IMR-90 (cell line): ENCODE measurements at regions not wholly inside any gene's neighbourhood (a gene's known extent, or its start where the extent isn't known, plus 50 kb on each side); places are given as distances from the start of the nearest gene placed in this dataset.

Source experiments
- ATAC-seq: fragments of 200-7000 bp; cut with Tn5 transposase; 2 replicates; pipeline ENCODE4 v1.9.1; 2020; ENCODE audit warnings: low read depth, mild to moderate bottlenecking, moderate library complexity
- BruUV-seq: library from RNA; stranded (reverse); fragments of 400-500 nt; replicated peaks from 2 replicates; lab custom pipeline; 2021; lab: Mats Ljungman, UMichigan
- CTCF ChIA-PET: fragments of 300-600 bp; formaldehyde crosslinking; extraction: SDS; loops from one replicate; lab custom pipeline; 2021; ENCODE audit warnings: antibody characterized with exemption; lab: Yijun Ruan, JAX
- POLR2A ChIA-PET: fragments of 300-600 bp; sonication (Branson Sonifier 250); formaldehyde crosslinking; loops from one replicate; lab custom pipeline; 2022; ENCODE audit warnings: antibody characterized with exemption; ENCODE audit not compliant: unreplicated experiment; lab: Charles Lee
- DNase-seq: peaks from one replicate; pipeline ENCODE4 v3.0.0; 2013
- H2AFZ ChIP-seq: replicated peaks from 2 replicates; pipeline ENCODE3; 2013; ENCODE audit warnings: low read length, mild to moderate bottlenecking; ENCODE audit not compliant: poor library complexity
- H2AK5ac ChIP-seq: 2 replicates; pipeline ENCODE4 v1.6.1; 2013; ENCODE audit warnings: low read depth, low read length, inconsistent platforms
- H2AK9ac ChIP-seq: replicated peaks from 2 replicates; pipeline ENCODE3; 2013; ENCODE audit warnings: mild to moderate bottlenecking, low read depth, low read length, moderate library complexity; ENCODE audit not compliant: poor library complexity
- H2BK120ac ChIP-seq: 2 replicates; pipeline ENCODE4 v1.6.1; 2013; ENCODE audit warnings: low read depth, low read length, inconsistent platforms
- H2BK15ac ChIP-seq: 3 replicates; pipeline ENCODE4 v1.6.1; 2013; ENCODE audit warnings: low read depth, low read length, inconsistent platforms
- H2BK20ac ChIP-seq: 2 replicates; pipeline ENCODE4 v1.6.1; 2013; ENCODE audit warnings: low read depth, mild to moderate bottlenecking, inconsistent platforms, low read length, moderate library complexity
- H2BK5ac ChIP-seq: 2 replicates; pipeline ENCODE4 v1.6.1; 2013; ENCODE audit warnings: mild to moderate bottlenecking, low read depth, low read length, inconsistent platforms; ENCODE audit not compliant: poor library complexity, severe bottlenecking
- H3K14ac ChIP-seq: replicated peaks from 2 replicates; pipeline ENCODE4 v1.6.1; 2013; ENCODE audit warnings: low read depth, low read length, inconsistent platforms
- H3K18ac ChIP-seq: 2 replicates; pipeline ENCODE4 v1.6.1; 2013; ENCODE audit warnings: low read depth, low read length, control low read depth
- H3K23ac ChIP-seq: 2 replicates; pipeline ENCODE4 v1.6.1; 2013; ENCODE audit warnings: low read depth, low read length, inconsistent platforms
- H3K27ac ChIP-seq: 2 replicates; pipeline ENCODE4 v1.5.1; 2013; ENCODE audit warnings: mild to moderate bottlenecking, control low read depth, low read length; ENCODE audit not compliant: insufficient read depth
- H3K27me3 ChIP-seq: 2 replicates; pipeline ENCODE4 v1.6.1; 2013; ENCODE audit warnings: low read length; ENCODE audit not compliant: control insufficient read depth, insufficient read depth
- H3K36me3 ChIP-seq: 2 replicates; pipeline ENCODE4 v1.6.1; 2013; ENCODE audit warnings: low read length, mixed read lengths; ENCODE audit not compliant: control insufficient read depth, insufficient read depth
- H3K4ac ChIP-seq: 2 replicates; pipeline ENCODE4 v1.6.1; 2013; ENCODE audit warnings: low read depth, low read length, inconsistent platforms
- H3K4me1 ChIP-seq: 2 replicates; pipeline ENCODE4 v1.6.1; 2013; ENCODE audit warnings: low read length, mixed read lengths; ENCODE audit not compliant: control insufficient read depth, insufficient read depth
- H3K4me2 ChIP-seq: 2 replicates; pipeline ENCODE4 v1.6.1; 2013; ENCODE audit warnings: low read depth, mild to moderate bottlenecking, control low read depth, low read length, moderate library complexity
- H3K4me3 ChIP-seq: 2 replicates; pipeline ENCODE4 v1.5.1; 2013; ENCODE audit warnings: low read depth, mild to moderate bottlenecking, control low read depth, low read length, moderate library complexity; ENCODE audit not compliant: insufficient read depth
- H3K56ac ChIP-seq: 2 replicates; pipeline ENCODE4 v1.6.1; 2013; ENCODE audit warnings: low read length, inconsistent platforms; ENCODE audit not compliant: insufficient read depth; ENCODE audit errors: extremely low read depth
- H3K79me1 ChIP-seq, 2 experiments: 2 replicates each; pipeline ENCODE4 v1.6.1; 2013; ENCODE audit warnings: low read length in 2 of 2, inconsistent platforms in 1 of 2, low read depth in 1 of 2
- H3K9ac ChIP-seq: 2 replicates; pipeline ENCODE4 v1.6.1; 2013; ENCODE audit warnings: low read depth, low read length, control low read depth
- H3K9me1 ChIP-seq: 2 replicates; pipeline ENCODE4 v1.6.1; 2013; ENCODE audit warnings: low read length, inconsistent platforms; ENCODE audit not compliant: insufficient read depth
- H3K9me3 ChIP-seq: 2 replicates; pipeline ENCODE4 v1.6.1; 2013; ENCODE audit warnings: low read length; ENCODE audit not compliant: control insufficient read depth, insufficient read depth
- H4K20me1 ChIP-seq: 2 replicates; pipeline ENCODE4 v1.6.1; 2013; ENCODE audit warnings: low read length, inconsistent platforms; ENCODE audit not compliant: insufficient read depth
- H4K5ac ChIP-seq: 2 replicates; pipeline ENCODE4 v1.6.1; 2013; ENCODE audit warnings: mild to moderate bottlenecking, low read depth, low read length, control low read depth
- H4K8ac ChIP-seq, 2 experiments: 2 replicates each; pipeline ENCODE4 v1.6.1; 2013; ENCODE audit warnings: low read depth in 2 of 2, low read length in 2 of 2, control low read depth in 1 of 2, inconsistent platforms in 1 of 2
- H4K91ac ChIP-seq: 2 replicates; pipeline ENCODE4 v1.6.1; 2013; ENCODE audit warnings: low read depth, low read length, inconsistent platforms; ENCODE audit not compliant: insufficient read depth
- BHLHE40 ChIP-seq: fragments of 150-350 bp; IDR thresholded peaks from 2 replicates; pipeline ENCODE4 v1.6.1; 2016; ENCODE audit warnings: mild to moderate bottlenecking, low read depth, low read length
- CEBPB ChIP-seq: IDR thresholded peaks from 2 replicates; pipeline ENCODE4 v1.6.1; 2012; ENCODE audit warnings: low read depth, low read length, improper control_type of control experiment
- CHD1 ChIP-seq: IDR thresholded peaks from 2 replicates; pipeline ENCODE4 v1.6.1; 2012; ENCODE audit warnings: low read depth, low read length, improper control_type of control experiment
- ELK1 ChIP-seq: fragments of 150-350 bp; IDR thresholded peaks from 2 replicates; pipeline ENCODE4 v1.6.1; 2016; ENCODE audit warnings: low read depth, mild to moderate bottlenecking, low read length, moderate library complexity, borderline replicate concordance
- MAFK ChIP-seq: IDR thresholded peaks from 2 replicates; pipeline ENCODE4 v1.6.1; 2012; ENCODE audit warnings: low read depth, low read length, improper control_type of control experiment
- MXI1 ChIP-seq: IDR thresholded peaks from 2 replicates; pipeline ENCODE4 v1.6.1; 2012; ENCODE audit warnings: low read depth, mild to moderate bottlenecking, low read length, moderate library complexity, borderline replicate concordance
- POLR2A ChIP-seq: IDR thresholded peaks from 2 replicates; pipeline ENCODE4 v1.6.1; 2012; ENCODE audit warnings: mild to moderate bottlenecking, low read depth, low read length
- RAD21 ChIP-seq: IDR thresholded peaks from 2 replicates; pipeline ENCODE4 v1.6.1; 2012; ENCODE audit warnings: low read length, improper control_type of control experiment
- RCOR1 ChIP-seq: IDR thresholded peaks from 2 replicates; pipeline ENCODE4 v1.6.1; 2012; ENCODE audit warnings: mild to moderate bottlenecking, low read length, improper control_type of control experiment; ENCODE audit not compliant: insufficient replicate concordance
- SMC3 ChIP-seq: fragments of 150-350 bp; IDR thresholded peaks from 2 replicates; pipeline ENCODE4 v1.6.1; 2016; ENCODE audit warnings: low read depth, mild to moderate bottlenecking, antibody characterized with exemption, low read length, moderate library complexity
- USF2 ChIP-seq: fragments of 150-350 bp; IDR thresholded peaks from 2 replicates; pipeline ENCODE4 v1.6.1; 2017; ENCODE audit warnings: mild to moderate bottlenecking, antibody characterized with exemption, low read length, low read depth
- WGBS, 2 experiments: methylation state at CpG; one replicate each; pipeline versions ENCODE4 v1.1.5 to v1.1.7; 2013; ENCODE audit warnings: missing lambda C conversion rate in 2 of 2; ENCODE audit not compliant: insufficient read length in 1 of 2; ENCODE audit errors: extremely low coverage in 2 of 2; 5-methylcytosine and 5-hydroxymethylcytosine counted together
- dilution Hi-C: fragments of 300-500 bp; cut with HindIII; formaldehyde crosslinking; loops from one replicate; pipeline ENCODE4 v1.14.3; 2018; ENCODE audit warnings: low sequenced_read_pairs; ENCODE audit not compliant: unreplicated experiment
- in situ Hi-C: fragments of 300-500 bp; cut with MboI; formaldehyde crosslinking; loops from 3 replicates; pipeline ENCODE4 v1.14.3; 2019; ENCODE audit warnings: low sequenced_read_pairs, inconsistent platforms, mixed read lengths
- intact Hi-C: fragments of 100-400 bp; cut with micrococcal nuclease; formaldehyde crosslinking; loops from 2 replicates; pipeline ENCODE4 v1.10.0; 2022

GRCh38 chr2:176597916-176598315, 328.7 kb downstream of the MTX2 start:
- H3K18ac ChIP-seq = no peak overlapping the region
- H3K9me1 ChIP-seq = no peaks in the 10 kb centered on the region
- H2AK5ac ChIP-seq = no peak overlapping the region
- TF ChIP-seq BHLHE40 (no peak), POLR2A (no peak), MAFK (no peak), RCOR1 (no peak), CHD1 (no peak), SMC3 (no peak), RAD21 (no peak), MXI1 (no peak), ELK1 (no peak), CEBPB (no peak), USF2 (no peak)
- no TSS peak for BruUV-seq
- H4K91ac ChIP-seq = no peak overlapping the region
- no peaks in the 10 kb centered on the region for H3K4me1 ChIP-seq
- H2AFZ ChIP-seq = no peak overlapping the region
- no peak overlapping the region for H3K9ac ChIP-seq
- H3K79me1 ChIP-seq = no peaks in the 10 kb centered on the region
- ChIA-PET CTCF (no interaction called here), POLR2A (no interaction called here)
- in situ Hi-C loops (no loop called here), dilution Hi-C loops (no loop called here), intact Hi-C loops (no loop called here)
- peaks cover 5% of the 10 kb centered on the region; the same call in 1 of the 2 replicates for H3K27me3 ChIP-seq
- no peak overlapping the region for H2BK120ac ChIP-seq
- H3K36me3 ChIP-seq = no peaks in the 10 kb centered on the region
- no peak overlapping the region for H3K23ac ChIP-seq
- H3K14ac ChIP-seq = no peak overlapping the region
- no peaks in the 10 kb centered on the region for H3K9me3 ChIP-seq
- no peak overlapping the region for H3K27ac ChIP-seq
- no peak overlapping the region for H2BK5ac ChIP-seq
- H3K4me2 ChIP-seq = no peak overlapping the region
- no peak overlapping the region for H3K56ac ChIP-seq
- no peak overlapping the region for H2BK15ac ChIP-seq
- no peak overlapping the region for H4K5ac ChIP-seq
- no CpG with 5 or more reads among the region's 1 CpG for WGBS, 2 experiments
- no peaks in the 10 kb centered on the region for H4K20me1 ChIP-seq
- no peak overlapping the region for H3K4ac ChIP-seq
- H4K8ac ChIP-seq = no peak overlapping the region
- no peak overlapping the region for H2AK9ac ChIP-seq
- ATAC-seq = no peak
- H3K4me3 ChIP-seq = no peak overlapping the region
- no peak overlapping the region for H2BK20ac ChIP-seq
- DNase-seq = no peak
